IMR-90 (cell line): ENCODE measurements at regions not wholly inside any gene's neighbourhood (a gene's known extent, or its start where the extent isn't known, plus 50 kb on each side); places are given as distances from the start of the nearest gene placed in this dataset.
A peak's percentile ranks its signal among the peaks of the same experiment; 100 is the strongest.

ENCODE experiments used
- ATAC-seq: fragments of 200-7000 bp; cut with Tn5 transposase; 2 replicates; pipeline ENCODE4 v1.9.1; 2020; ENCODE audit warnings: low read depth, mild to moderate bottlenecking, moderate library complexity
- BruUV-seq: library from RNA; stranded (reverse); fragments of 400-500 nt; replicated peaks from 2 replicates; lab custom pipeline; 2021; lab: Mats Ljungman, UMichigan
- CTCF ChIA-PET: fragments of 300-600 bp; formaldehyde crosslinking; extraction: SDS; loops from one replicate; lab custom pipeline; 2021; ENCODE audit warnings: antibody characterized with exemption; lab: Yijun Ruan, JAX
- POLR2A ChIA-PET: fragments of 300-600 bp; sonication (Branson Sonifier 250); formaldehyde crosslinking; loops from one replicate; lab custom pipeline; 2022; ENCODE audit warnings: antibody characterized with exemption; ENCODE audit not compliant: unreplicated experiment; lab: Charles Lee
- DNase-seq: peaks from one replicate; pipeline ENCODE4 v3.0.0; 2013
- H2AFZ ChIP-seq: replicated peaks from 2 replicates; pipeline ENCODE3; 2013; ENCODE audit warnings: low read length, mild to moderate bottlenecking; ENCODE audit not compliant: poor library complexity
- H2AK5ac ChIP-seq: 2 replicates; pipeline ENCODE4 v1.6.1; 2013; ENCODE audit warnings: low read depth, low read length, inconsistent platforms
- H2AK9ac ChIP-seq: replicated peaks from 2 replicates; pipeline ENCODE3; 2013; ENCODE audit warnings: mild to moderate bottlenecking, low read depth, low read length, moderate library complexity; ENCODE audit not compliant: poor library complexity
- H2BK120ac ChIP-seq: 2 replicates; pipeline ENCODE4 v1.6.1; 2013; ENCODE audit warnings: low read depth, low read length, inconsistent platforms
- H2BK15ac ChIP-seq: 3 replicates; pipeline ENCODE4 v1.6.1; 2013; ENCODE audit warnings: low read depth, low read length, inconsistent platforms
- H2BK20ac ChIP-seq: 2 replicates; pipeline ENCODE4 v1.6.1; 2013; ENCODE audit warnings: low read depth, mild to moderate bottlenecking, inconsistent platforms, low read length, moderate library complexity
- H2BK5ac ChIP-seq: 2 replicates; pipeline ENCODE4 v1.6.1; 2013; ENCODE audit warnings: mild to moderate bottlenecking, low read depth, low read length, inconsistent platforms; ENCODE audit not compliant: poor library complexity, severe bottlenecking
- H3K14ac ChIP-seq: replicated peaks from 2 replicates; pipeline ENCODE4 v1.6.1; 2013; ENCODE audit warnings: low read depth, low read length, inconsistent platforms
- H3K18ac ChIP-seq: 2 replicates; pipeline ENCODE4 v1.6.1; 2013; ENCODE audit warnings: low read depth, low read length, control low read depth
- H3K23ac ChIP-seq: 2 replicates; pipeline ENCODE4 v1.6.1; 2013; ENCODE audit warnings: low read depth, low read length, inconsistent platforms
- H3K27ac ChIP-seq: 2 replicates; pipeline ENCODE4 v1.5.1; 2013; ENCODE audit warnings: mild to moderate bottlenecking, control low read depth, low read length; ENCODE audit not compliant: insufficient read depth
- H3K27me3 ChIP-seq: 2 replicates; pipeline ENCODE4 v1.6.1; 2013; ENCODE audit warnings: low read length; ENCODE audit not compliant: control insufficient read depth, insufficient read depth
- H3K36me3 ChIP-seq: 2 replicates; pipeline ENCODE4 v1.6.1; 2013; ENCODE audit warnings: low read length, mixed read lengths; ENCODE audit not compliant: control insufficient read depth, insufficient read depth
- H3K4ac ChIP-seq: 2 replicates; pipeline ENCODE4 v1.6.1; 2013; ENCODE audit warnings: low read depth, low read length, inconsistent platforms
- H3K4me1 ChIP-seq: 2 replicates; pipeline ENCODE4 v1.6.1; 2013; ENCODE audit warnings: low read length, mixed read lengths; ENCODE audit not compliant: control insufficient read depth, insufficient read depth
- H3K4me2 ChIP-seq: 2 replicates; pipeline ENCODE4 v1.6.1; 2013; ENCODE audit warnings: low read depth, mild to moderate bottlenecking, control low read depth, low read length, moderate library complexity
- H3K4me3 ChIP-seq: 2 replicates; pipeline ENCODE4 v1.5.1; 2013; ENCODE audit warnings: low read depth, mild to moderate bottlenecking, control low read depth, low read length, moderate library complexity; ENCODE audit not compliant: insufficient read depth
- H3K56ac ChIP-seq: 2 replicates; pipeline ENCODE4 v1.6.1; 2013; ENCODE audit warnings: low read length, inconsistent platforms; ENCODE audit not compliant: insufficient read depth; ENCODE audit errors: extremely low read depth
- H3K79me1 ChIP-seq, 2 experiments: 2 replicates each; pipeline ENCODE4 v1.6.1; 2013; ENCODE audit warnings: low read length in 2 of 2, inconsistent platforms in 1 of 2, low read depth in 1 of 2
- H3K9ac ChIP-seq: 2 replicates; pipeline ENCODE4 v1.6.1; 2013; ENCODE audit warnings: low read depth, low read length, control low read depth
- H3K9me1 ChIP-seq: 2 replicates; pipeline ENCODE4 v1.6.1; 2013; ENCODE audit warnings: low read length, inconsistent platforms; ENCODE audit not compliant: insufficient read depth
- H3K9me3 ChIP-seq: 2 replicates; pipeline ENCODE4 v1.6.1; 2013; ENCODE audit warnings: low read length; ENCODE audit not compliant: control insufficient read depth, insufficient read depth
- H4K20me1 ChIP-seq: 2 replicates; pipeline ENCODE4 v1.6.1; 2013; ENCODE audit warnings: low read length, inconsistent platforms; ENCODE audit not compliant: insufficient read depth
- H4K5ac ChIP-seq: 2 replicates; pipeline ENCODE4 v1.6.1; 2013; ENCODE audit warnings: mild to moderate bottlenecking, low read depth, low read length, control low read depth
- H4K8ac ChIP-seq, 2 experiments: 2 replicates each; pipeline ENCODE4 v1.6.1; 2013; ENCODE audit warnings: low read depth in 2 of 2, low read length in 2 of 2, control low read depth in 1 of 2, inconsistent platforms in 1 of 2
- H4K91ac ChIP-seq: 2 replicates; pipeline ENCODE4 v1.6.1; 2013; ENCODE audit warnings: low read depth, low read length, inconsistent platforms; ENCODE audit not compliant: insufficient read depth
- BHLHE40 ChIP-seq: fragments of 150-350 bp; IDR thresholded peaks from 2 replicates; pipeline ENCODE4 v1.6.1; 2016; ENCODE audit warnings: mild to moderate bottlenecking, low read depth, low read length
- CEBPB ChIP-seq: IDR thresholded peaks from 2 replicates; pipeline ENCODE4 v1.6.1; 2012; ENCODE audit warnings: low read depth, low read length, improper control_type of control experiment
- CHD1 ChIP-seq: IDR thresholded peaks from 2 replicates; pipeline ENCODE4 v1.6.1; 2012; ENCODE audit warnings: low read depth, low read length, improper control_type of control experiment
- FOS ChIP-seq: fragments of 150-350 bp; IDR thresholded peaks from 2 replicates; pipeline ENCODE4 v1.6.1; 2016; ENCODE audit warnings: low read depth, low read length
- MAFK ChIP-seq: IDR thresholded peaks from 2 replicates; pipeline ENCODE4 v1.6.1; 2012; ENCODE audit warnings: low read depth, low read length, improper control_type of control experiment
- MAZ ChIP-seq: IDR thresholded peaks from 2 replicates; pipeline ENCODE4 v1.6.1; 2012; ENCODE audit warnings: low read depth, mild to moderate bottlenecking, low read length, improper control_type of control experiment, moderate library complexity, borderline replicate concordance
- MXI1 ChIP-seq: IDR thresholded peaks from 2 replicates; pipeline ENCODE4 v1.6.1; 2012; ENCODE audit warnings: low read depth, mild to moderate bottlenecking, low read length, moderate library complexity, borderline replicate concordance
- NFE2L2 ChIP-seq: fragments of 150-350 bp; IDR thresholded peaks from 2 replicates; pipeline ENCODE4 v1.6.1; 2016; ENCODE audit warnings: low read depth, mild to moderate bottlenecking, low read length
- POLR2A ChIP-seq: IDR thresholded peaks from 2 replicates; pipeline ENCODE4 v1.6.1; 2012; ENCODE audit warnings: mild to moderate bottlenecking, low read depth, low read length
- RAD21 ChIP-seq: IDR thresholded peaks from 2 replicates; pipeline ENCODE4 v1.6.1; 2012; ENCODE audit warnings: low read length, improper control_type of control experiment
- RCOR1 ChIP-seq: IDR thresholded peaks from 2 replicates; pipeline ENCODE4 v1.6.1; 2012; ENCODE audit warnings: mild to moderate bottlenecking, low read length, improper control_type of control experiment; ENCODE audit not compliant: insufficient replicate concordance
- RFX5 ChIP-seq: IDR thresholded peaks from 2 replicates; pipeline ENCODE4 v1.8.0; 2012; ENCODE audit warnings: low read depth, mild to moderate bottlenecking, low read length, moderate library complexity
- SMC3 ChIP-seq: fragments of 150-350 bp; IDR thresholded peaks from 2 replicates; pipeline ENCODE4 v1.6.1; 2016; ENCODE audit warnings: low read depth, mild to moderate bottlenecking, antibody characterized with exemption, low read length, moderate library complexity
- WGBS, 2 experiments: methylation state at CpG; one replicate each; pipeline versions ENCODE4 v1.1.5 to v1.1.7; 2013; ENCODE audit warnings: missing lambda C conversion rate in 2 of 2; ENCODE audit not compliant: insufficient read length in 1 of 2; ENCODE audit errors: extremely low coverage in 2 of 2; 5-methylcytosine and 5-hydroxymethylcytosine counted together
- dilution Hi-C: fragments of 300-500 bp; cut with HindIII; formaldehyde crosslinking; loops from one replicate; pipeline ENCODE4 v1.14.3; 2018; ENCODE audit warnings: low sequenced_read_pairs; ENCODE audit not compliant: unreplicated experiment
- in situ Hi-C: fragments of 300-500 bp; cut with MboI; formaldehyde crosslinking; loops from 3 replicates; pipeline ENCODE4 v1.14.3; 2019; ENCODE audit warnings: low sequenced_read_pairs, inconsistent platforms, mixed read lengths
- intact Hi-C: fragments of 100-400 bp; cut with micrococcal nuclease; formaldehyde crosslinking; loops from 2 replicates; pipeline ENCODE4 v1.10.0; 2022
- TF ChIP-seq, protein P1 (sequence below): fragments of 150-350 bp; IDR thresholded peaks from 2 replicates; pipeline ENCODE4 v1.6.1; 2016; ENCODE audit warnings: low read depth, mild to moderate bottlenecking, low read length, moderate library complexity, borderline replicate concordance
- TF ChIP-seq, protein P2 (sequence below): fragments of 150-350 bp; IDR thresholded peaks from 2 replicates; pipeline ENCODE4 v1.6.1; 2017; ENCODE audit warnings: mild to moderate bottlenecking, antibody characterized with exemption, low read length, low read depth
- TF ChIP-seq, protein P3 (sequence below): conservative IDR thresholded peaks from 2 replicates; pipeline ENCODE4 v1.5.1; 2012; ENCODE audit warnings: mild to moderate bottlenecking, low read depth, low read length, improper control_type of control experiment

DNA sequence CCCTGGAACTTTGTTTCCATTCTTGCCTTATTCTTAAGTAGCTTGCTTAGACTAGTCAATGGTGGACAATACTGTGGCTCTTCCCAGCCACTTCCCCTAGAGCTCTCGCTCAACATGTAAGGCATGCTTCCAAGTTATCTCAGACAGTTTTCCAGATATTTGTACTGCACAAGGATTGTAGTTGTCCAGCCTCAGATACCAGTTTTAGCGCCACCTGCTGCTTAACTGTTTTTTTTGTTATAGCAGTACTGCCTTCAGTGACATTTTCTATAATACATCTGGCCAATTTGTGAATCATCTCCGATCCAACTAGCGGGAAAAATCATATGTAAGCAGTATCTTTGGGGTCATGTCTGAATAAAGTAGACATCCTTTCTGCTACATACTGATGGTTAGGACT, 346.7 kb upstream of the ADGRL4 start:
- Histone ChIP-seq H3K18ac (no peak overlapping the region), H3K23ac (no peak overlapping the region), H2AK9ac (no peak overlapping the region), H2BK20ac (peak overlapping the region; percentile 53; the same call in 1 of the 2 replicates), H3K4me3 (no peak overlapping the region), H3K4me2 (no peak overlapping the region), H2BK5ac (no peak overlapping the region), H3K9ac (no peak overlapping the region), H4K20me1 (no peaks in the 10 kb centered on the region), H2BK120ac (no peak overlapping the region), H3K14ac (no peak overlapping the region), H4K91ac (no peak overlapping the region), H2BK15ac (no peak overlapping the region), H4K5ac (peak overlapping the region; percentile 33; the same call in 1 of the 2 replicates), H3K4me1 (peaks cover 5% of the 10 kb centered on the region), H3K4ac (no peak overlapping the region), H4K8ac (no peak overlapping the region), H3K9me1 (0 out of 2 replicates have a peak, but pooled peaks cover 4% of the 10 kb centered on the region), H3K27ac (no peak overlapping the region), H3K9me3 (no peaks in the 10 kb centered on the region), H3K27me3 (no peaks in the 10 kb centered on the region), H3K36me3 (no peaks in the 10 kb centered on the region), H3K79me1 (no peaks in the 10 kb centered on the region), H2AFZ (no peak overlapping the region), H3K56ac (no peak overlapping the region), H2AK5ac (no peak overlapping the region)
- DNase-seq (peak; percentile 74), ATAC-seq (peak; percentile 73; the same call in 1 of the 2 replicates)
- in situ Hi-C loops = no loop called here
- TF ChIP-seq POLR2A = no peak
- TF ChIP-seq MAFK = no peak
- no peak for TF ChIP-seq CEBPB
- no peak for TF ChIP-seq MXI1
- TF ChIP-seq, protein P1, sequence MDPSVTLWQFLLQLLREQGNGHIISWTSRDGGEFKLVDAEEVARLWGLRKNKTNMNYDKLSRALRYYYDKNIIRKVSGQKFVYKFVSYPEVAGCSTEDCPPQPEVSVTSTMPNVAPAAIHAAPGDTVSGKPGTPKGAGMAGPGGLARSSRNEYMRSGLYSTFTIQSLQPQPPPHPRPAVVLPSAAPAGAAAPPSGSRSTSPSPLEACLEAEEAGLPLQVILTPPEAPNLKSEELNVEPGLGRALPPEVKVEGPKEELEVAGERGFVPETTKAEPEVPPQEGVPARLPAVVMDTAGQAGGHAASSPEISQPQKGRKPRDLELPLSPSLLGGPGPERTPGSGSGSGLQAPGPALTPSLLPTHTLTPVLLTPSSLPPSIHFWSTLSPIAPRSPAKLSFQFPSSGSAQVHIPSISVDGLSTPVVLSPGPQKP = no peak
- no peak for TF ChIP-seq RCOR1
- no peak for TF ChIP-seq RFX5
- no peak for TF ChIP-seq CHD1
- no peak for TF ChIP-seq FOS
- no peak for TF ChIP-seq BHLHE40
- no peak for TF ChIP-seq NFE2L2
- peak; percentile 60 for TF ChIP-seq RAD21
- TF ChIP-seq SMC3 = peak; percentile 66
- no peak for TF ChIP-seq MAZ
- TF ChIP-seq, protein P2, sequence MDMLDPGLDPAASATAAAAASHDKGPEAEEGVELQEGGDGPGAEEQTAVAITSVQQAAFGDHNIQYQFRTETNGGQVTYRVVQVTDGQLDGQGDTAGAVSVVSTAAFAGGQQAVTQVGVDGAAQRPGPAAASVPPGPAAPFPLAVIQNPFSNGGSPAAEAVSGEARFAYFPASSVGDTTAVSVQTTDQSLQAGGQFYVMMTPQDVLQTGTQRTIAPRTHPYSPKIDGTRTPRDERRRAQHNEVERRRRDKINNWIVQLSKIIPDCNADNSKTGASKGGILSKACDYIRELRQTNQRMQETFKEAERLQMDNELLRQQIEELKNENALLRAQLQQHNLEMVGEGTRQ = no peak
- TF ChIP-seq, protein P3, sequence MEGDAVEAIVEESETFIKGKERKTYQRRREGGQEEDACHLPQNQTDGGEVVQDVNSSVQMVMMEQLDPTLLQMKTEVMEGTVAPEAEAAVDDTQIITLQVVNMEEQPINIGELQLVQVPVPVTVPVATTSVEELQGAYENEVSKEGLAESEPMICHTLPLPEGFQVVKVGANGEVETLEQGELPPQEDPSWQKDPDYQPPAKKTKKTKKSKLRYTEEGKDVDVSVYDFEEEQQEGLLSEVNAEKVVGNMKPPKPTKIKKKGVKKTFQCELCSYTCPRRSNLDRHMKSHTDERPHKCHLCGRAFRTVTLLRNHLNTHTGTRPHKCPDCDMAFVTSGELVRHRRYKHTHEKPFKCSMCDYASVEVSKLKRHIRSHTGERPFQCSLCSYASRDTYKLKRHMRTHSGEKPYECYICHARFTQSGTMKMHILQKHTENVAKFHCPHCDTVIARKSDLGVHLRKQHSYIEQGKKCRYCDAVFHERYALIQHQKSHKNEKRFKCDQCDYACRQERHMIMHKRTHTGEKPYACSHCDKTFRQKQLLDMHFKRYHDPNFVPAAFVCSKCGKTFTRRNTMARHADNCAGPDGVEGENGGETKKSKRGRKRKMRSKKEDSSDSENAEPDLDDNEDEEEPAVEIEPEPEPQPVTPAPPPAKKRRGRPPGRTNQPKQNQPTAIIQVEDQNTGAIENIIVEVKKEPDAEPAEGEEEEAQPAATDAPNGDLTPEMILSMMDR = peak; percentile 59
- WGBS, 2 experiments = 20% methylated on average over 1 of the region's 4 CpGs; no CpG with 5 or more reads in 1 of the 2 experiments
- POLR2A ChIA-PET = no interaction called here
- CTCF ChIA-PET = interaction anchor here (0.5 to 1.4 kb wide), 5 partner anchors 9 to 1882 kb away, joined by 3 to 5 read pairs (median 3); no protein-coding TSS in a partner anchor
- BruUV-seq = no TSS peak
- intact Hi-C loops = loop anchor here (1.0 to 2.0 kb wide), 2 partner anchors 93 to 512 kb away; no protein-coding TSS in a partner anchor
- dilution Hi-C loops = no loop called here
